ENCODE measurements at regions not wholly inside any gene's neighbourhood (a gene's known extent, or its start where the extent isn't known, plus 50 kb on each side); places are given as distances from the start of the nearest gene placed in this dataset.

DNA sequence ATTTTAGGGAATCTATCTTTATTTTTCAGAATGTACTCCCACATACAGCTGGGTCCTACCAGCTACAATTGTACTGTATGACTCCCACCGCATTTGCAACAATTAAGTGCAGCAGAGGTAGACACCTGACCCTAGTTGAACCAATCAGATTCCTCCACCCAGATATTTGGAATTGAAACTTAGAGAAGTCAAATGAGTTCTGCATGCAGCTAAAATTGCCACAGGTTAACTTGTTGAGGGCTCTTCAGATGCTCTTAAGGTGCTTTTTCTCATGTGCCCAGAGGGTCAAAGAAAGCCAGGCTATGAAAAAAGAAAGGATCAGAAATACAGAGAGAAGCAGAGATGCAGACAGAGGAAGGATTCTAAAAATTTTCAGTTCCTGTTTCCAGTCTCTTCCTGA lies 68.0 kb upstream of the TES start:
- Mint-ChIP-seq H3K36me3 (ENCODE audit: unreplicated experiment) (no peaks in the 10 kb centered on the region), H3K27ac (ENCODE audit: unreplicated experiment) (no peak overlapping the region), H3K9me3 (ENCODE audit: unreplicated experiment) (no peaks in the 10 kb centered on the region), H3K4me1 (ENCODE audit: unreplicated experiment) (peaks cover 11% of the 10 kb centered on the region), H3K4me3 (ENCODE audit: unreplicated experiment) (no peak overlapping the region), H3K27me3 (ENCODE audit: unreplicated experiment) (no peaks in the 10 kb centered on the region)
- no peak for DNase-seq (ENCODE audit: extremely low spot score, unreplicated experiment)
- TF ChIP-seq, protein P1, sequence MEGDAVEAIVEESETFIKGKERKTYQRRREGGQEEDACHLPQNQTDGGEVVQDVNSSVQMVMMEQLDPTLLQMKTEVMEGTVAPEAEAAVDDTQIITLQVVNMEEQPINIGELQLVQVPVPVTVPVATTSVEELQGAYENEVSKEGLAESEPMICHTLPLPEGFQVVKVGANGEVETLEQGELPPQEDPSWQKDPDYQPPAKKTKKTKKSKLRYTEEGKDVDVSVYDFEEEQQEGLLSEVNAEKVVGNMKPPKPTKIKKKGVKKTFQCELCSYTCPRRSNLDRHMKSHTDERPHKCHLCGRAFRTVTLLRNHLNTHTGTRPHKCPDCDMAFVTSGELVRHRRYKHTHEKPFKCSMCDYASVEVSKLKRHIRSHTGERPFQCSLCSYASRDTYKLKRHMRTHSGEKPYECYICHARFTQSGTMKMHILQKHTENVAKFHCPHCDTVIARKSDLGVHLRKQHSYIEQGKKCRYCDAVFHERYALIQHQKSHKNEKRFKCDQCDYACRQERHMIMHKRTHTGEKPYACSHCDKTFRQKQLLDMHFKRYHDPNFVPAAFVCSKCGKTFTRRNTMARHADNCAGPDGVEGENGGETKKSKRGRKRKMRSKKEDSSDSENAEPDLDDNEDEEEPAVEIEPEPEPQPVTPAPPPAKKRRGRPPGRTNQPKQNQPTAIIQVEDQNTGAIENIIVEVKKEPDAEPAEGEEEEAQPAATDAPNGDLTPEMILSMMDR (IDR thresholded peaks at IDR 0.05): no peak

DNA sequence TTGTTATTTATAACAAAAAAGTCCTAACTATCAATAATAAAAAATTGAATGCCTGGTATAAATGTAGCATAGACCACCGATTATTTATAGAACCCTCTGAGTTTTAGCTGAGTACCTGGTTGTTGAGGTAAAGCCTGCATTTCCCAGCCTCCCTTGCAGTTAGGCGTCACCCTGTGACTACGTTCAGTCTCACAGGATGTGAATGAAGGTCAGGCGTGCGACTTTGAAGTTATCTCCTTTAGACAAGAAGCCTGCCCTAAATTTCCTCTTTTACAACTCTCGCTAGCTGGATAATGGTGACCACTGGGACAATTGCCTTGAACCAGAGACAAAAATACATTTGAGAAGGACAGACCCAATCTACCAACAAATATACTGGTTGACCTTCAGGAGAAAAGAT lies 67.5 kb upstream of the TES start:
- no peak overlapping the region for H3K27ac Mint-ChIP-seq (ENCODE audit: unreplicated experiment)
- TF ChIP-seq, protein P1 (IDR thresholded peaks at IDR 0.05): no peak

DNA sequence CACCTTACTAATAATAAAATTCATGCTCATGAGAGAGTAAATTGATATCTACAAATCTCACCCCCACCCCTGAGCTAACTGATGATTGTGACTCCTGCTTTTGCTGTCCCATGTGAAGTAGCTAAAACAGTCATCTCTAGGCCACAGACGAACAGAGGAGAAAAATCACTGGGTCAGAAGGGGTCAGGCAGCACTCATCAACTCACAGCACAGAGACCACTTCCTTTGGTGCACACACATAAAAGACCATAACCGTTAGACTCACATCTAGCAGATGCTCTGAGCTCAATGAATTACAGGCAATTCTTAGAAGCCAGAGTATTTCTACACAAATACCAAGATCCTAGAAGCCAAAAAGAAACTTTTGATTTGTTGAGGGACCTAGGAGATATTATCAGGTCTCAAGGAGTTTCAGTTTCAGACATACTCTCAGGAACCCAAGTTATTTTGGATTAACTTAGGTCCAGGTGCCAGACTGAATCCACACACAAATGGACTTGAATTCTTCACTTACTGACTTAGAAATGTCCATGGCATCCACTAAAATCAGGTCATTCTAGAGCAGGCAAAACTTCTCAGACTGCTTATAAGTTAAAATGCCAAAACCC lies 65.0 kb upstream of the TES start:
- H3K27me3 Mint-ChIP-seq (ENCODE audit: unreplicated experiment): no peaks in the 10 kb centered on the region
- no peak for DNase-seq (ENCODE audit: extremely low spot score, unreplicated experiment)

More for the DNA sequence above, 67.5 kb upstream of the TES start:
- H3K27me3 Mint-ChIP-seq (ENCODE audit: unreplicated experiment): no peaks in the 10 kb centered on the region
- DNase-seq (ENCODE audit: extremely low spot score, unreplicated experiment): no peak
- H3K4me1 Mint-ChIP-seq (ENCODE audit: unreplicated experiment): peaks cover 11% of the 10 kb centered on the region
- no peaks in the 10 kb centered on the region for H3K36me3 Mint-ChIP-seq (ENCODE audit: unreplicated experiment)
- no peaks in the 10 kb centered on the region for H3K9me3 Mint-ChIP-seq (ENCODE audit: unreplicated experiment)
- no peak overlapping the region for H3K4me3 Mint-ChIP-seq (ENCODE audit: unreplicated experiment)

DNA sequence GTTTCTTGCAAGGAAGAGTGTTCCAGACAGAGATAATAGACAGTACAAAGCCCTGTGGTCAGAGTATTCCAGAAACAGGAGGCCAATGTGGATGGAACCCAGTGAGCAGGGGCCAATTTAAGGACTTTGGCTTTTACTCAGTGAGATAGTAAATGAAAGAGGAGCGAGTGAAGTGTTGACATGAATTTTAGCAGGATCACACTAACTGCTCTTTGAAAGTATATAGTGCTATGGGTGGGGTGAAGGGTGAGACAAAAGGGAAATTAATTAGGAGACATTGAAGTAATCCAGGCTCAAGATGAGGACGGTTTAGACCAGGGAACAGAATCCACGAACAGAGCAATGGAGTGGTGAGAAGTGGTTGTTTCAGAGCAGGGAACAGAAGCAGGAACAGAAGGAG lies 62.2 kb upstream of the TES start:
- H3K9me3 Mint-ChIP-seq (ENCODE audit: unreplicated experiment): no peaks in the 10 kb centered on the region
- no peak overlapping the region for H3K27ac Mint-ChIP-seq (ENCODE audit: unreplicated experiment)
- no peak overlapping the region for H3K4me3 Mint-ChIP-seq (ENCODE audit: unreplicated experiment)
- TF ChIP-seq, protein P1 (IDR thresholded peaks at IDR 0.05): no peak
- no peaks in the 10 kb centered on the region for H3K36me3 Mint-ChIP-seq (ENCODE audit: unreplicated experiment)
- H3K4me1 Mint-ChIP-seq (ENCODE audit: unreplicated experiment): peaks cover 14% of the 10 kb centered on the region
- no peaks in the 10 kb centered on the region for H3K27me3 Mint-ChIP-seq (ENCODE audit: unreplicated experiment)
- no peak for DNase-seq (ENCODE audit: extremely low spot score, unreplicated experiment)

More for the DNA sequence above, 65.0 kb upstream of the TES start:
- no peak overlapping the region for H3K4me3 Mint-ChIP-seq (ENCODE audit: unreplicated experiment)
- H3K9me3 Mint-ChIP-seq (ENCODE audit: unreplicated experiment): no peaks in the 10 kb centered on the region
- no peak overlapping the region for H3K27ac Mint-ChIP-seq (ENCODE audit: unreplicated experiment)
- H3K4me1 Mint-ChIP-seq (ENCODE audit: unreplicated experiment): peaks cover under 1% of the 10 kb centered on the region
- no peaks in the 10 kb centered on the region for H3K36me3 Mint-ChIP-seq (ENCODE audit: unreplicated experiment)
- TF ChIP-seq, protein P1 (IDR thresholded peaks at IDR 0.05): no peak

DNA sequence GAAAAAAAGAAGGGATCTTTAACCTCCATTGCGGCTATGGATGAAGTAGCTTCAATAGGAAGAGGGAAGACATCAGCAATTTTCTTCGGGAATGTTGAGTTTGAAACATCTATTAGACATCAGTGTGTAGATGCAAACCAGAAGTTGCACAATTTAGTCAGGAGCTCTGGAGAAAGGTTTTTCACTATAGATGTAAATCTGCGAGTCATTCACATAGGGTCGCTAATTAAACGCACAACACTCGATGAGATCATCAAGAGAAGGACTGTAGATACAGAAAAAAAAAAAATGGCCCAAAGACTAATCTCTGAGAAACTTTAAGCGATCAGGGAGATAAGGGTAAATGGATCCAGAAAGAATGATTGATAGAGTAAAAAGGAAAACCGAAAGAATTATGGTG lies 61.7 kb upstream of the TES start:
- no peak overlapping the region for H3K27ac Mint-ChIP-seq (ENCODE audit: unreplicated experiment)

More for the DNA sequence above, 61.7 kb upstream of the TES start:
- no peak for DNase-seq (ENCODE audit: extremely low spot score, unreplicated experiment)
- no peaks in the 10 kb centered on the region for H3K9me3 Mint-ChIP-seq (ENCODE audit: unreplicated experiment)
- TF ChIP-seq, protein P1 (IDR thresholded peaks at IDR 0.05): no peak
- no peaks in the 10 kb centered on the region for H3K27me3 Mint-ChIP-seq (ENCODE audit: unreplicated experiment)
- peaks cover 15% of the 10 kb centered on the region for H3K4me1 Mint-ChIP-seq (ENCODE audit: unreplicated experiment)
- H3K36me3 Mint-ChIP-seq (ENCODE audit: unreplicated experiment): no peaks in the 10 kb centered on the region
- H3K4me3 Mint-ChIP-seq (ENCODE audit: unreplicated experiment): no peak overlapping the region
